ENCODE measurements at regions not wholly inside any gene's neighbourhood (a gene's known extent, or its start where the extent isn't known, plus 50 kb on each side); places are given as distances from the start of the nearest gene placed in this dataset.

- ChIA-PET CTCF (no interaction called here), POLR2A (no interaction called here)
- no peaks in the 10 kb centered on the region for H3K4me1 Mint-ChIP-seq (ENCODE audit: low read depth)
- no peaks in the 10 kb centered on the region for H3K36me3 Mint-ChIP-seq
- no peak for DNase-seq
- no peaks in the 10 kb centered on the region for H3K9me3 Mint-ChIP-seq
- no peak overlapping the region for H3K4me3 Mint-ChIP-seq
- H3K27me3 Mint-ChIP-seq, result peaks cover 3% of the 10 kb centered on the region
- intact Hi-C loops (cut with micrococcal nuclease), result no loop called here
- no peak overlapping the region for H3K27ac Mint-ChIP-seq
These were observed 144.6 kb downstream of the TPH2 start for GRCh38 chr12:72082986-72083820.

GRCh38 chr12:72084061-72084460 is 145.4 kb downstream of the TPH2 start:
- no peaks in the 10 kb centered on the region for H3K36me3 Mint-ChIP-seq
- no peak overlapping the region for H3K4me3 Mint-ChIP-seq
- H3K27me3 Mint-ChIP-seq, result peaks cover 3% of the 10 kb centered on the region
- DNase-seq, result no peak
- no peak overlapping the region for H3K27ac Mint-ChIP-seq
- POLR2A ChIA-PET, result no interaction called here
- CTCF ChIA-PET, result no interaction called here
- H3K9me3 Mint-ChIP-seq, result no peaks in the 10 kb centered on the region
- H3K4me1 Mint-ChIP-seq (ENCODE audit: low read depth), result no peaks in the 10 kb centered on the region
- intact Hi-C loops (cut with micrococcal nuclease), result no loop called here

- no peaks in the 10 kb centered on the region for H3K9me3 Mint-ChIP-seq
These were observed 146.2 kb downstream of the TPH2 start for GRCh38 chr12:72084880-72085279.

GRCh38 chr12:72089678-72090077 is 151.0 kb downstream of the TPH2 start:
- H3K36me3 Mint-ChIP-seq, result no peaks in the 10 kb centered on the region
- no peak for DNase-seq
- ChIA-PET POLR2A (no interaction called here), CTCF (no interaction called here)
- peaks cover 13% of the 10 kb centered on the region for H3K9me3 Mint-ChIP-seq
- no peak overlapping the region for H3K27ac Mint-ChIP-seq
- no peaks in the 10 kb centered on the region for H3K4me1 Mint-ChIP-seq (ENCODE audit: low read depth)
- intact Hi-C loops (cut with micrococcal nuclease), result no loop called here
- H3K27me3 Mint-ChIP-seq, result peaks cover 2% of the 10 kb centered on the region
- no peak overlapping the region for H3K4me3 Mint-ChIP-seq

More at GRCh38 chr12:72084880-72085279, 146.2 kb downstream of the TPH2 start:
- DNase-seq, result no peak
- H3K27me3 Mint-ChIP-seq, result peaks cover 3% of the 10 kb centered on the region
- ChIA-PET POLR2A (no interaction called here), CTCF (no interaction called here)
- no peaks in the 10 kb centered on the region for H3K36me3 Mint-ChIP-seq
- H3K27ac Mint-ChIP-seq, result no peak overlapping the region
- no peak overlapping the region for H3K4me3 Mint-ChIP-seq
- no peaks in the 10 kb centered on the region for H3K4me1 Mint-ChIP-seq (ENCODE audit: low read depth)
- intact Hi-C loops (cut with micrococcal nuclease), result no loop called here

- ChIA-PET CTCF (interaction anchor here (1.0 kb wide), 1 partner anchor 51 kb away, joined by 3 read pairs; no protein-coding TSS in a partner anchor), POLR2A (no interaction called here)
- DNase-seq, result no peak
- intact Hi-C loops (cut with micrococcal nuclease), result no loop called here
- Mint-ChIP-seq H3K27ac (no peak overlapping the region), H3K4me1 (ENCODE audit: low read depth) (no peaks in the 10 kb centered on the region), H3K4me3 (no peak overlapping the region), H3K36me3 (no peaks in the 10 kb centered on the region), H3K27me3 (peaks cover under 1% of the 10 kb centered on the region), H3K9me3 (peaks cover 13% of the 10 kb centered on the region)
These were observed 154.8 kb downstream of the TPH2 start for GRCh38 chr12:72093424-72093823.

GRCh38 chr12:72093930-72094329 is 155.3 kb downstream of the TPH2 start:
- Mint-ChIP-seq H3K9me3 (peaks cover 13% of the 10 kb centered on the region), H3K36me3 (no peaks in the 10 kb centered on the region), H3K27ac (no peak overlapping the region), H3K4me1 (ENCODE audit: low read depth) (no peaks in the 10 kb centered on the region), H3K4me3 (no peak overlapping the region), H3K27me3 (peaks cover 2% of the 10 kb centered on the region)
- POLR2A ChIA-PET, result no interaction called here
- intact Hi-C loops (cut with micrococcal nuclease), result no loop called here
- no peak for DNase-seq
- CTCF ChIA-PET, result interaction anchor here (1.0 kb wide), 1 partner anchor 50 kb away, joined by 3 read pairs; no protein-coding TSS in a partner anchor

DNA sequence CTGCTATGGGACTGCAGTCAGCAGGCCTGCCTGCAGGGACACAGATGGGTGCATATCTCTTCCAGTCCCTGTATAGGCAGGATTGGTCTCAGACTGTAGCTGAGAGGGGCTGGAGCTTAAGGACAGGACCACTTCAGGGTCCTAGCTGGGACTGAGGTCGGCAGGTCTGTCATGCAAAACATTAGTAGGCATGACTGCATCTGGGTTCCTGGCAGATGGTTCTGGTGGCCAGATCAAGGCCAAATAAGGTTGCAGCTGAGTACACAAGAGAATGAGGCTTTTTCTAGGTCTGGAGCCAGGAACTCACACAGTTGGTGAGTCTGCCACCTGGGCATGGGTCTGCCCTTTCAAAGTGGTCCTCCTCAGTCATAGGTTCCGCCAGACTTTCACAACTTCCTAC is 155.8 kb downstream of the TPH2 start:
- intact Hi-C loops (cut with micrococcal nuclease), result no loop called here
- Mint-ChIP-seq H3K36me3 (no peaks in the 10 kb centered on the region), H3K27ac (no peak overlapping the region), H3K9me3 (peaks cover 13% of the 10 kb centered on the region), H3K4me3 (no peak overlapping the region), H3K27me3 (peaks cover 2% of the 10 kb centered on the region), H3K4me1 (ENCODE audit: low read depth) (no peaks in the 10 kb centered on the region)
- DNase-seq, result no peak
- CTCF ChIA-PET, result no interaction called here
- POLR2A ChIA-PET, result no interaction called here

GRCh38 chr12:72095025-72095424 is 156.4 kb downstream of the TPH2 start:
- no peak for DNase-seq
- H3K4me3 Mint-ChIP-seq, result no peak overlapping the region
- H3K27me3 Mint-ChIP-seq, result peaks cover 2% of the 10 kb centered on the region
- peaks cover 13% of the 10 kb centered on the region for H3K9me3 Mint-ChIP-seq
- ChIA-PET CTCF (no interaction called here), POLR2A (no interaction called here)
- H3K36me3 Mint-ChIP-seq, result no peaks in the 10 kb centered on the region
- intact Hi-C loops (cut with micrococcal nuclease), result no loop called here
- H3K4me1 Mint-ChIP-seq (ENCODE audit: low read depth), result no peaks in the 10 kb centered on the region
- no peak overlapping the region for H3K27ac Mint-ChIP-seq

DNA sequence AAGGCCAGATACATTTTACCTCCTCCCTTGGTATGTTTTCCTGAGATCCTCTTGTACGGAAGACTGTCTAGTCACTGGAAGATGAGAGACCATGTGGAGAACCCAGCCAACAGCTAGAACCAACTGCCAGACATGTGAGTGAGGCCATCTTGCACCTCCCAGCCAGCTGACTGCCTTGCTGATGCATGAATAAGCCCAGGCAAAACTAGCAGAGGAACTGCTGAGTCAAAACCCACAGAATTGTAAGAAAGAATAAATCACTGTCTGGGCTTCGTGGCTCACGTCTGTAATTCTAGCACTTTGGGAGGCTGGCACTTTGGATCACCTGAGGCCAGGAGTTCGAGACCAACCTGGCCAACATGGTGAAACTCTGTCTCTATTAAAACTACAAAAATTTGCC is 160.0 kb downstream of the TPH2 start:
- intact Hi-C loops (cut with micrococcal nuclease), result no loop called here
- Mint-ChIP-seq H3K9me3 (peaks cover 5% of the 10 kb centered on the region), H3K4me1 (ENCODE audit: low read depth) (no peaks in the 10 kb centered on the region), H3K27me3 (peaks cover 2% of the 10 kb centered on the region), H3K4me3 (no peak overlapping the region), H3K36me3 (no peaks in the 10 kb centered on the region), H3K27ac (no peak overlapping the region)
- POLR2A ChIA-PET, result no interaction called here
- DNase-seq, result no peak
- CTCF ChIA-PET, result no interaction called here

DNA sequence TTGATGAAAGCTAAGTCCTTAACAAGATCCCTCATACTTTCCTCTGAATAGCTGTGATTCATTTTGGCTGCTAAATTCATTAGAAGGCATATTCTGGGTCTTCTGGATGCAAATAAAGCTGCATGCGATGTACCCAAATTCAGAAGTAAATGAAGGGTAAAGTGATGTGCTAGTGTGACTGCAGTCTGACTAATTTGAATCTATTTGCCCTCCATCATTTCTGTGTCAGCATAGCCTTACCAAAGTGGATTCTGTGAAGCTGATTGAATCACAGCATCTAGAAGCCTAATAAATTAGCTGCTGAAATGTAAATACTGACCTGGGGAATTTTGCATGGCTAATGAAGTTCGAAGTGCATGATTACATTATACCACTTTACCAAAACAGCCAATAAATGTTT is 162.2 kb downstream of the TPH2 start:
- ChIA-PET CTCF (no interaction called here), POLR2A (no interaction called here)
- Mint-ChIP-seq H3K27me3 (peaks cover 2% of the 10 kb centered on the region), H3K27ac (no peak overlapping the region), H3K36me3 (no peaks in the 10 kb centered on the region), H3K9me3 (no peaks in the 10 kb centered on the region), H3K4me1 (ENCODE audit: low read depth) (no peaks in the 10 kb centered on the region), H3K4me3 (no peak overlapping the region)
- no peak for DNase-seq
- intact Hi-C loops (cut with micrococcal nuclease), result no loop called here

DNA sequence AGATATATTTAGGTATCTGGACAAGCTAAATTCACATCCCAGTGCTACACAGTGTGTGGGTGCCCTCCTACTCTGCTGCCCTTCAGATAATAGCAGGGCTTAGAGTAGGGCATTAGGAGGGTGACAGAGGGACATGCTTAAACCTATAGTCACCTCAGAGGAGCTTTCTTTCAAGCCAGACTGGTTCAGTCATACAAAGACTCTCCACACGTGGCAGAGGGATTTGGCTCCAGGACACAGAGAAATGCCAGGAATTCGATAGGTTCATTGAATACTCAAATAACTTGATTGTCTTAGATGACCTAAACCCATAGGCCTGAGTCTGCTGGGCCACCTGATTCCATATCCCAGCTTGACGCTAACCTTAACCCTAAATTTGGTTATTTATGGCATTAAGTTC is 163.5 kb downstream of the TPH2 start:
- ChIA-PET POLR2A (no interaction called here), CTCF (no interaction called here)
- Mint-ChIP-seq H3K4me1 (ENCODE audit: low read depth) (no peaks in the 10 kb centered on the region), H3K36me3 (no peaks in the 10 kb centered on the region), H3K27ac (no peak overlapping the region), H3K4me3 (no peak overlapping the region), H3K9me3 (no peaks in the 10 kb centered on the region), H3K27me3 (peaks cover 2% of the 10 kb centered on the region)
- intact Hi-C loops (cut with micrococcal nuclease), result no loop called here
- DNase-seq, result no peak

DNA sequence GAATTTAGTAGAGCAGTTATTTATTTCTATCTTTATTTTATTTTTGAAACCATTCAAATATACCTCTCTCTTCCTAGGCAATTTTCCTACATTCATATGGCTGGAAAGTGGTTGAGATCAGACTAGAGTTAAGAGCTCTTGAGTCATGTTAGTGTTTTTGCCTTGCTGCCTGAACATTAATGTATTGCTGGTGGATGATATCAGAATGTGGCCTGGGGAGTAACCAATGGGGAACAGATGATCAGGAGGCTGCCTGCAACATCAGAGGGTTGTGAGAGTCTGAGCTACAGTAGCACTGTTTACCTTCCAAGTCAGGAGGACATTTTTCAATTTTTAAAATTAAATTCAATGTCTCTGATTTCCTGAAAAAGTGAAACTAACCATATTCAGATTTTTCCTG is 166.3 kb upstream of the TRHDE start:
- H3K27me3 Mint-ChIP-seq, result no peaks in the 10 kb centered on the region
- no peaks in the 10 kb centered on the region for H3K36me3 Mint-ChIP-seq
- no peak for DNase-seq
- ChIA-PET CTCF (no interaction called here), POLR2A (no interaction called here)
- H3K4me1 Mint-ChIP-seq (ENCODE audit: low read depth), result no peaks in the 10 kb centered on the region
- H3K9me3 Mint-ChIP-seq, result no peaks in the 10 kb centered on the region
- H3K27ac Mint-ChIP-seq, result no peak overlapping the region
- H3K4me3 Mint-ChIP-seq, result no peak overlapping the region
- intact Hi-C loops (cut with micrococcal nuclease), result no loop called here

GRCh38 chr12:72110937-72111650 is 161.1 kb upstream of the TRHDE start:
- intact Hi-C loops (cut with micrococcal nuclease), result no loop called here
- H3K27ac Mint-ChIP-seq, result no peak overlapping the region
- CTCF ChIA-PET, result no interaction called here
- no peaks in the 10 kb centered on the region for H3K9me3 Mint-ChIP-seq
- no peak overlapping the region for H3K4me3 Mint-ChIP-seq
- H3K4me1 Mint-ChIP-seq (ENCODE audit: low read depth), result no peaks in the 10 kb centered on the region
- no peaks in the 10 kb centered on the region for H3K36me3 Mint-ChIP-seq
- no peak for DNase-seq
- POLR2A ChIA-PET, result no interaction called here
- no peaks in the 10 kb centered on the region for H3K27me3 Mint-ChIP-seq

All from activated CD4-positive, alpha-beta memory T cell treated with anti-CD3 and anti-CD28 coated beads for 36 hours (primary cell).